HL-60 (cell line): ENCODE measurements at regions not wholly inside any gene's neighbourhood (a gene's known extent, or its start where the extent isn't known, plus 50 kb on each side); places are given as distances from the start of the nearest gene placed in this dataset.

ENCODE experiments used
- DNase-seq, 2 experiments: peaks; one replicate each; pipeline ENCODE4 v3.0.0-alpha.2; 2010 to 2020; ENCODE audit warnings: low read depth in 1 of 2, low spot score in 1 of 2
- H3K27ac ChIP-seq: fragments of 250-450 bp; sonication (Bioruptor Pico); replicated peaks from 2 replicates; pipeline ENCODE4 v1.5.1; 2020; ENCODE audit warnings: mild to moderate bottlenecking, moderate library complexity
- H3K27me3 ChIP-seq: fragments of 250-450 bp; sonication (Bioruptor Pico); 2 replicates; pipeline ENCODE4 v1.5.1; 2021; ENCODE audit warnings: mild to moderate bottlenecking, moderate library complexity; ENCODE audit not compliant: insufficient read depth, poor library complexity, severe bottlenecking
- H3K4me3 ChIP-seq: replicated peaks from 2 replicates; pipeline ENCODE4 v1.5.1; 2011; ENCODE audit warnings: mild to moderate bottlenecking, control low read depth, low read length; ENCODE audit not compliant: insufficient read depth
- CTCF ChIP-seq: IDR thresholded peaks from one replicate; pipeline ENCODE4 v1.5.1; 2011; ENCODE audit warnings: low read length, control low read depth, inconsistent platforms; ENCODE audit not compliant: insufficient read depth
- GABPA ChIP-seq: IDR thresholded peaks from 2 replicates; pipeline ENCODE4 v1.6.1; 2012; ENCODE audit warnings: low read depth
- POLR2AphosphoS5 ChIP-seq: IDR thresholded peaks from 2 replicates; pipeline ENCODE4 v1.6.1; 2012; ENCODE audit warnings: low read depth
- REST ChIP-seq: IDR thresholded peaks from 2 replicates; pipeline ENCODE4 v1.6.1; 2012; ENCODE audit warnings: low read depth; ENCODE audit not compliant: insufficient replicate concordance
- SPI1 ChIP-seq: IDR thresholded peaks from 2 replicates; pipeline ENCODE4 v1.6.1; 2012; ENCODE audit warnings: low read depth, mild to moderate bottlenecking, borderline replicate concordance

GRCh38 chr2:137865954-137866540, 98.2 kb upstream of the HNMT start:
- H3K27me3 ChIP-seq: no peaks in the 10 kb centered on the region
- H3K4me3 ChIP-seq: no peak overlapping the region
- peak in 1 of 2 experiments; percentile 48 for DNase-seq
- H3K27ac ChIP-seq: no peak overlapping the region
- peak; percentile 62 for TF ChIP-seq CTCF
- no peak for TF ChIP-seq GABPA

- Histone ChIP-seq H3K27me3 (no peaks in the 10 kb centered on the region), H3K4me3 (no peak overlapping the region), H3K27ac (no peak overlapping the region)
- DNase-seq: no peak
- no peak for TF ChIP-seq CTCF
These were observed 93.6 kb upstream of the HNMT start for GRCh38 chr2:137870682-137871081.

- no peak for TF ChIP-seq REST
- no peak for TF ChIP-seq CTCF
- TF ChIP-seq GABPA: no peak
- TF ChIP-seq SPI1: no peak
- TF ChIP-seq POLR2AphosphoS5: no peak
- Histone ChIP-seq H3K4me3 (no peak overlapping the region), H3K27me3 (no peaks in the 10 kb centered on the region), H3K27ac (no peak overlapping the region)
- DNase-seq: no peak
These were observed 91.7 kb upstream of the HNMT start for GRCh38 chr2:137872577-137872976.

- TF ChIP-seq SPI1 (0 out of 2 replicates have a peak, but pooled peaks have one; percentile 31), CTCF (no peak)
- no peak for DNase-seq
- no peaks in the 10 kb centered on the region for H3K27me3 ChIP-seq
- no peak overlapping the region for H3K4me3 ChIP-seq
- no peak overlapping the region for H3K27ac ChIP-seq
These were observed 90.6 kb upstream of the HNMT start for GRCh38 chr2:137873536-137874244.
